Loucy (cell line): ENCODE measurements at regions not wholly inside any gene's neighbourhood (a gene's known extent, or its start where the extent isn't known, plus 50 kb on each side); places are given as distances from the start of the nearest gene placed in this dataset.

Source experiments
- H2AFZ ChIP-seq: fragments of 200-600 bp; sonication (generic); 2 replicates; pipeline ENCODE4 v1.6.0; 2016; ENCODE audit warnings: antibody characterized with exemption, mild to moderate bottlenecking, low read length, moderate library complexity
- H3F3A ChIP-seq: fragments of 200-600 bp; 2 replicates; pipeline ENCODE4 v1.6.0; 2016; ENCODE audit warnings: antibody characterized with exemption, low read depth, mild to moderate bottlenecking
- H3K27me3 ChIP-seq: fragments of 200-600 bp; sonication (generic); 2 replicates; pipeline ENCODE4 v1.6.1; 2014; ENCODE audit warnings: low read length, mild to moderate bottlenecking; ENCODE audit not compliant: insufficient read depth, poor library complexity, severe bottlenecking
- H3K36me3 ChIP-seq: fragments of 200-600 bp; sonication (generic); 2 replicates; pipeline ENCODE4 v1.6.1; 2016; ENCODE audit warnings: low read length; ENCODE audit not compliant: insufficient read depth
- H3K4me1 ChIP-seq: fragments of 200-600 bp; sonication (generic); 2 replicates; pipeline ENCODE4 v1.5.1; 2014; ENCODE audit warnings: low read length, mild to moderate bottlenecking; ENCODE audit not compliant: insufficient read depth, poor library complexity, severe bottlenecking
- H3K4me2 ChIP-seq: fragments of 200-600 bp; sonication (generic); 2 replicates; pipeline ENCODE4 v1.6.0; 2014; ENCODE audit warnings: antibody characterized with exemption, low read length, low read depth, mild to moderate bottlenecking; ENCODE audit not compliant: poor library complexity, severe bottlenecking
- H3K4me3 ChIP-seq: fragments of 200-600 bp; sonication (generic); 2 replicates; pipeline ENCODE4 v1.5.1; 2014; ENCODE audit warnings: low read length, mild to moderate bottlenecking, mixed read lengths; ENCODE audit not compliant: poor library complexity, severe bottlenecking
- H3K79me2 ChIP-seq: fragments of 200-600 bp; sonication (generic); 2 replicates; pipeline ENCODE4 v1.6.1; 2014; ENCODE audit warnings: low read length; ENCODE audit not compliant: insufficient read depth
- H3K9ac ChIP-seq: fragments of 200-600 bp; sonication (generic); 2 replicates; pipeline ENCODE4 v1.6.0; 2014; ENCODE audit warnings: mild to moderate bottlenecking, low read depth, low read length, moderate library complexity; ENCODE audit not compliant: poor library complexity, severe bottlenecking
- H3K9me2 ChIP-seq: fragments of 200-600 bp; sonication (generic); replicated peaks from 2 replicates; pipeline ENCODE4 v1.6.1; 2016; ENCODE audit warnings: low read depth, low read length, mixed read lengths
- H3K9me3 ChIP-seq: fragments of 200-600 bp; sonication (generic); 2 replicates; pipeline ENCODE4 v1.6.1; 2014; ENCODE audit warnings: mild to moderate bottlenecking, antibody characterized with exemption, low read length, low read depth; ENCODE audit not compliant: insufficient read depth
- H4K20me1 ChIP-seq: fragments of 200-600 bp; sonication (generic); 2 replicates; pipeline ENCODE4 v1.6.0; 2014; ENCODE audit warnings: antibody characterized with exemption, low read length, mild to moderate bottlenecking; ENCODE audit not compliant: insufficient read depth, poor library complexity, severe bottlenecking
- CTCF ChIP-seq: fragments of 200-600 bp; sonication (generic); conservative IDR thresholded peaks from 2 replicates; pipeline ENCODE4 v1.5.1; 2014; ENCODE audit warnings: mild to moderate bottlenecking, antibody characterized with exemption, low read length
- EZH2phosphoT487 ChIP-seq: fragments of 200-600 bp; IDR thresholded peaks from 2 replicates; pipeline ENCODE4 v1.6.1; 2018; ENCODE audit warnings: antibody characterized with exemption, mild to moderate bottlenecking, moderate library complexity, borderline replicate concordance

GRCh38 chr20:22681591-22682248 lies 97.3 kb upstream of the FOXA2 start:
- Histone ChIP-seq H3K4me2 (no peak overlapping the region), H3K36me3 (no peaks in the 10 kb centered on the region), H3K4me1 (no peaks in the 10 kb centered on the region), H3K9me3 (no peaks in the 10 kb centered on the region), H3K4me3 (no peak overlapping the region), H3K9ac (no peak overlapping the region), H3F3A (no peaks in the 10 kb centered on the region), H3K79me2 (no peaks in the 10 kb centered on the region), H3K9me2 (no peaks in the 10 kb centered on the region), H3K27me3 (no peaks in the 10 kb centered on the region), H2AFZ (no peak overlapping the region), H4K20me1 (no peaks in the 10 kb centered on the region)
- TF ChIP-seq CTCF (no peak), EZH2phosphoT487 (no peak)

GRCh38 chr20:22682381-22682780 lies 98.0 kb upstream of the FOXA2 start:
- H2AFZ ChIP-seq: no peak overlapping the region
- H3F3A ChIP-seq: no peaks in the 10 kb centered on the region
- H3K4me3 ChIP-seq: no peak overlapping the region
- H3K4me1 ChIP-seq: no peaks in the 10 kb centered on the region
- H3K9me3 ChIP-seq: no peaks in the 10 kb centered on the region
- no peaks in the 10 kb centered on the region for H3K79me2 ChIP-seq
- no peak overlapping the region for H3K4me2 ChIP-seq
- H4K20me1 ChIP-seq: no peaks in the 10 kb centered on the region
- no peaks in the 10 kb centered on the region for H3K9me2 ChIP-seq
- TF ChIP-seq EZH2phosphoT487 (no peak), CTCF (no peak)
- H3K36me3 ChIP-seq: no peaks in the 10 kb centered on the region
- H3K27me3 ChIP-seq: no peaks in the 10 kb centered on the region
- no peak overlapping the region for H3K9ac ChIP-seq

GRCh38 chr20:22684072-22684762 lies 99.8 kb upstream of the FOXA2 start:
- Histone ChIP-seq H3K9me2 (no peaks in the 10 kb centered on the region), H3K9me3 (no peaks in the 10 kb centered on the region), H3K4me1 (no peaks in the 10 kb centered on the region), H3K79me2 (no peaks in the 10 kb centered on the region), H3K4me2 (peak overlapping the region; percentile 21), H3F3A (no peaks in the 10 kb centered on the region), H4K20me1 (no peaks in the 10 kb centered on the region), H3K36me3 (no peaks in the 10 kb centered on the region), H3K27me3 (no peaks in the 10 kb centered on the region), H2AFZ (peak overlapping the region; percentile 66), H3K9ac (no peak overlapping the region), H3K4me3 (no peak overlapping the region)
- TF ChIP-seq EZH2phosphoT487 (no peak), CTCF (peak; percentile 91)
